Left lung (tissue), 4 donors: ENCODE measurements at regions not wholly inside any gene's neighbourhood (a gene's known extent, or its start where the extent isn't known, plus 50 kb on each side); places are given as distances from the start of the nearest gene placed in this dataset.

Experiments
- ATAC-seq: fragments of 200-7000 bp; cut with Tn5 transposase; one replicate; pipeline ENCODE4 v1.9.1; 2020; ENCODE audit warnings: moderate library complexity
- DNase-seq, 4 donors: peaks; one replicate each; pipeline ENCODE4 v3.0.0-alpha.2; 2013 to 2020
- H3K27ac ChIP-seq, 2 donors: fragments of 200-600 bp; sonication (generic) in 1 of 2; one replicate each; pipeline versions ENCODE4 v1.5.0 to v1.8.0; 2020 to 2021
- H3K27me3 ChIP-seq, 2 donors: fragments of 200-600 bp; sonication (generic) in 1 of 2; one replicate each; pipeline versions ENCODE4 v1.5.0 to v1.8.0; 2020 to 2021
- H3K36me3 ChIP-seq, 2 donors: fragments of 200-600 bp; sonication (generic) in 1 of 2; one replicate each; pipeline versions ENCODE4 v1.5.0 to v1.8.0; 2020 to 2021
- H3K4me1 ChIP-seq, 2 donors: fragments of 200-600 bp; one replicate each; pipeline ENCODE4 v1.8.0; 2021
- H3K4me3 ChIP-seq, 2 donors: fragments of 200-600 bp; sonication (generic) in 1 of 2; one replicate each; pipeline versions ENCODE4 v1.5.0 to v1.8.0; 2020 to 2021; ENCODE audit warnings: mild to moderate bottlenecking in 1 of 2
- H3K9me3 ChIP-seq, 2 donors: fragments of 200-600 bp; sonication (generic) in 1 of 2; one replicate each; pipeline versions ENCODE4 v1.5.0 to v1.8.0; 2020 to 2021
- intact Hi-C, 2 donors: fragments of 100-400 bp; cut with DNase I; formaldehyde crosslinking; loops; one replicate each; pipeline versions ENCODE4 v1.11.2 to v1.14.2; 2022
- TF ChIP-seq, protein P1 (sequence below), 2 donors: fragments of 200-600 bp; sonication (generic) in 1 of 2; IDR thresholded peaks; one replicate each; pipeline versions ENCODE4 v1.5.0 to v1.8.0; 2021; ENCODE audit warnings: antibody characterized with exemption in 2 of 2
- donor health status: DM: no; HTN: yes; CAD: no.
- donor health status: DM: no; HTN: no; CAD: no.

DNA sequence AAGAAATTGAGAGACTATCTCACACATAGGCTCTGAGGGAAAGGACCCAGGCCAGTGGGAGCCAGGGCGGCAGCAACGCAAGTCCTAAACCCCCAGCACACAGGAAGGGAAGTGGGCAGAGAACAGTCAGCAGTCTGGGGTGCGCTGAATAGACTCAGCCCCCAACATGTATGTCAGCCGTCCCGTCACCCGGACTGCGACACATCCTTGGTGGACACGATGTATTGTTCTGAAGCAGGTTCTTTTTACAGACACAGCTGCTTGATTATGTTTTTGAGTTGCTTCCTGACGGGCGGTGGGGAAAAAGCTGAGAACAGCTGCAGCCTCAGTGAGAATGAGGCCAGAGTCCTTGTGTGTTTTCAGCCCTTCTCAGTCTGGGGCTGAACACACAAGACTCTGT lies 64.1 kb upstream of the CXCL14 start:
- Histone ChIP-seq H3K9me3 (no peaks in the 10 kb centered on the region), H3K4me1 (no peaks in the 10 kb centered on the region), H3K36me3 (no peaks in the 10 kb centered on the region), H3K4me3 (no peak overlapping the region), H3K27ac (no peak overlapping the region), H3K27me3 (no peaks in the 10 kb centered on the region)
- no peak for ATAC-seq
- intact Hi-C loops, result no loop called here
- no peak for DNase-seq
- TF ChIP-seq, protein P1, sequence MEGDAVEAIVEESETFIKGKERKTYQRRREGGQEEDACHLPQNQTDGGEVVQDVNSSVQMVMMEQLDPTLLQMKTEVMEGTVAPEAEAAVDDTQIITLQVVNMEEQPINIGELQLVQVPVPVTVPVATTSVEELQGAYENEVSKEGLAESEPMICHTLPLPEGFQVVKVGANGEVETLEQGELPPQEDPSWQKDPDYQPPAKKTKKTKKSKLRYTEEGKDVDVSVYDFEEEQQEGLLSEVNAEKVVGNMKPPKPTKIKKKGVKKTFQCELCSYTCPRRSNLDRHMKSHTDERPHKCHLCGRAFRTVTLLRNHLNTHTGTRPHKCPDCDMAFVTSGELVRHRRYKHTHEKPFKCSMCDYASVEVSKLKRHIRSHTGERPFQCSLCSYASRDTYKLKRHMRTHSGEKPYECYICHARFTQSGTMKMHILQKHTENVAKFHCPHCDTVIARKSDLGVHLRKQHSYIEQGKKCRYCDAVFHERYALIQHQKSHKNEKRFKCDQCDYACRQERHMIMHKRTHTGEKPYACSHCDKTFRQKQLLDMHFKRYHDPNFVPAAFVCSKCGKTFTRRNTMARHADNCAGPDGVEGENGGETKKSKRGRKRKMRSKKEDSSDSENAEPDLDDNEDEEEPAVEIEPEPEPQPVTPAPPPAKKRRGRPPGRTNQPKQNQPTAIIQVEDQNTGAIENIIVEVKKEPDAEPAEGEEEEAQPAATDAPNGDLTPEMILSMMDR (IDR thresholded peaks at IDR 0.05), result no peak

DNA sequence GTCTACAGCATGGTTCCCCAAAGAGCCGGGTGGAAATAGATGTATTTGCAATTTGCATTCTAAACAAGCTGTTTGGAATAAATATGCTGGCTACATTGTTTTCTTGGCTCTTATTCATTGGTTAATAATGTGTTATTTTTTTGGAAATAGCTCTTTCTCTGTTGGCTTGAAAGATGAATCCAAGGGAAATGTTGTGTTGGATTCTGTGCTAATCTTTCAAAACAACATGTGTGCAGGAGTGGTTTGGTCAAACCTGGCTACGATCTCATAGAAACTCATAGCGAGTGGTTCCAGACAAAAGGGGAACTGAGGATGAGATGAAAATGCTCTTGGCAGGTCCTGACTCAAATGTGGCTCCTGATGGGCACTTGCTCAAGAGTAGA lies 63.7 kb upstream of the CXCL14 start:
- intact Hi-C loops, result no loop called here
- H3K36me3 ChIP-seq, result no peaks in the 10 kb centered on the region
- no peaks in the 10 kb centered on the region for H3K9me3 ChIP-seq
- no peak overlapping the region for H3K4me3 ChIP-seq
- H3K27me3 ChIP-seq, result no peaks in the 10 kb centered on the region
- H3K27ac ChIP-seq, result no peak overlapping the region
- no peaks in the 10 kb centered on the region for H3K4me1 ChIP-seq
- TF ChIP-seq, protein P1 (IDR thresholded peaks at IDR 0.05), result no peak
- DNase-seq (no peak), ATAC-seq (no peak)

DNA sequence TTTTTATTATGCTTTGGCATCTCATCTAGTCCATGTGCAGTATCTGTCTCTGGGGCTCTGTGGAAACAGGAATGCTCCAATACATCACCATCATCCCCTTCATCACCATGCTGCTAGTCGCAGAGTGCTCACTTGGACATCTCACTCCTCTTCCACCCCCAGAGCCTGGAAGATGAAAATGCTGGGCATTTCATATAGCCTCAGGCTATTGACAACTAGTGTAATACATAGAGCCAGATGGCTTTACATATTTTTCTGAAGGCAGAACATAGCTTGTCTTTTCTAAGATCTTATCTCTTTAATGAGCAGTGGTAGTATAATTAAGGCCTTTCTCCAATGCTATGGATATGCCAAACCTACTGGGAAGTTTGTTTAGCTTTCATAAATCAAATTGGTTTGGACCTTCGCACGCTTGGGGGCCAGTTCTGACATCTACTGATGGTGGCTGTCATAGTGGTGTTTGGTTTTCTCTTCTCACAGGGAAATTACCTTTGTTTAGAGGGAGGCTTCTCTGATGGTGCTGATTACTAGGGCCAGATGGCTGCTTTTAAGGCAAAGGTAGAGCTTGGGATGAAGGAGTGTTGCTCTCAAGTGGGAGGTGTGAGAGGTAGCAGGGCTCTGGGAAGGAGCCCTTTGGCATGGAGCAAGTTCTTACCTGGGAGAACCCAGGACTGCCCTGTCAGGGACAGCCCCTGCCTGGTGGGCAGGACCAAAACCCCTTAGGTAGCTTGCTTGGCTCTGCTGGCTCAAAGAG lies 63.1 kb upstream of the CXCL14 start:
- DNase-seq (no peak), ATAC-seq (no peak)
- Histone ChIP-seq H3K9me3 (no peaks in the 10 kb centered on the region), H3K27me3 (no peaks in the 10 kb centered on the region), H3K27ac (no peak overlapping the region), H3K36me3 (no peaks in the 10 kb centered on the region), H3K4me3 (no peak overlapping the region), H3K4me1 (no peaks in the 10 kb centered on the region)
- TF ChIP-seq, protein P1 (IDR thresholded peaks at IDR 0.05), result no peak
- intact Hi-C loops, result no loop called here

DNA sequence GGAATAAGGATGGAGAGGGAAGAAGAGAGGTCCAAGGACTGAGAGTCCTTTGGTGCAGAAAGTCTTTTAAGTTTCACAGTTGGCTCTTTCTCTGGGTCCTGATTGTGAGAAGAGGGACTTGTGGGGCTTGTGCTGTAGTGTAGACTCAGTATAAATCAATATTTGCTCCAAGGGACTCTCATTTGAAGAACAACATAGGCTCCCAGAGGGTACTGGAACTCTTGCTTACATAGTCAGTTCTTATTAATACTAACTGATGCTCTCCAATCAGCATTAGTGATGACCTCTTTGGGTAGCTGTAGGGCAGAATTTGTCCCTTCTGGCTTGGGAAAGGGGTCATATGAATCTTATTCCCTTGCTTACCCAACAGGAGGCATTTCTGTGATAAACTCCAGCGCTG lies 62.5 kb upstream of the CXCL14 start:
- Histone ChIP-seq H3K4me1 (no peaks in the 10 kb centered on the region), H3K9me3 (no peaks in the 10 kb centered on the region), H3K36me3 (no peaks in the 10 kb centered on the region), H3K4me3 (no peak overlapping the region), H3K27me3 (no peaks in the 10 kb centered on the region), H3K27ac (no peak overlapping the region)
- TF ChIP-seq, protein P1 (IDR thresholded peaks at IDR 0.05), result no peak
- intact Hi-C loops, result no loop called here
- no peak for ATAC-seq
- no peak for DNase-seq

DNA sequence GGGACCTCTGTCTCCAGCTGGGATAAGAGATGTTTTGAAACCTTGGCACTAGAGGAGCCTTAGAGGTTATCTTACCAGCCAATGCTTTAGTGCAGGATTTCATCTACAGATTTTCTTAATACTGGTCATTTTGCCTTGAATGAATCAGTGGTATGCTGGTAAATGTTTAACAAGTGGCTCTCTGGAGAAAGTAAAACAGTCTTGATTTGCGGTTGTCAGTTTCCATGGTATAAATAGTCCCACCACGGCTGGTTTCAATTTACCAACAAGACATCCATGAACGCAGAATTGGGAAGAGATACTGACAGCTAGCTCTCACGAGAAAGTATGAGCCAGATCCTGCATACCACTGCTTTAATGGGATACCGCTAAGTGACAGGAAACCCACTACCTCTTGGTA lies 56.7 kb upstream of the CXCL14 start:
- TF ChIP-seq, protein P1 (IDR thresholded peaks at IDR 0.05), result no peak
- no peaks in the 10 kb centered on the region for H3K27me3 ChIP-seq
- no peak for DNase-seq

More for the DNA sequence above, 56.7 kb upstream of the CXCL14 start:
- ATAC-seq, result no peak
- Histone ChIP-seq H3K27ac (no peak overlapping the region), H3K4me3 (no peak overlapping the region), H3K36me3 (no peaks in the 10 kb centered on the region), H3K4me1 (no peaks in the 10 kb centered on the region), H3K9me3 (no peaks in the 10 kb centered on the region)
- intact Hi-C loops, result no loop called here
